ENCODE measurements at regions not wholly inside any gene's neighbourhood (a gene's known extent, or its start where the extent isn't known, plus 50 kb on each side); places are given as distances from the start of the nearest gene placed in this dataset.

DNA sequence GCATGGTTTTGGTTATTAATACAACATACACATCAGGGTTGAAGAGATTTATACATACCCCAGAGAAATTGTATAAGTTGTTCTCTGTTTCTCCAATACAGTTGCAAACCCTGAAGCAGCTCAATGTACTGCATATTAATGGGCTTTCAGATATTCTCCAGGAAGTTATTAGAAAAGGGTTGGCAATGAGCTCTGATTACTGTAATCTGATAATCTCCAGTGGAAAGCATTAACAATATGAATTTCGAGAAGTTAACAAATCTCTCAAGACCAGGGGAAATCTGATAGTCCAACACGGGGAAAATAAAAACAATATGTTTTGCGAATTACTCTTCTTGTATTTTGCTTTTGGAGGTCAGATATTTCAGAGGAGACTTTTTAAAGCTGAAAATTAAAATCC, 950.1 kb downstream of the TBL1XR1 start:
- no peaks in the 10 kb centered on the region for H3F3A ChIP-seq (replicated peaks; ENCODE audit: insufficient read depth)
- TF ChIP-seq, protein P1, sequence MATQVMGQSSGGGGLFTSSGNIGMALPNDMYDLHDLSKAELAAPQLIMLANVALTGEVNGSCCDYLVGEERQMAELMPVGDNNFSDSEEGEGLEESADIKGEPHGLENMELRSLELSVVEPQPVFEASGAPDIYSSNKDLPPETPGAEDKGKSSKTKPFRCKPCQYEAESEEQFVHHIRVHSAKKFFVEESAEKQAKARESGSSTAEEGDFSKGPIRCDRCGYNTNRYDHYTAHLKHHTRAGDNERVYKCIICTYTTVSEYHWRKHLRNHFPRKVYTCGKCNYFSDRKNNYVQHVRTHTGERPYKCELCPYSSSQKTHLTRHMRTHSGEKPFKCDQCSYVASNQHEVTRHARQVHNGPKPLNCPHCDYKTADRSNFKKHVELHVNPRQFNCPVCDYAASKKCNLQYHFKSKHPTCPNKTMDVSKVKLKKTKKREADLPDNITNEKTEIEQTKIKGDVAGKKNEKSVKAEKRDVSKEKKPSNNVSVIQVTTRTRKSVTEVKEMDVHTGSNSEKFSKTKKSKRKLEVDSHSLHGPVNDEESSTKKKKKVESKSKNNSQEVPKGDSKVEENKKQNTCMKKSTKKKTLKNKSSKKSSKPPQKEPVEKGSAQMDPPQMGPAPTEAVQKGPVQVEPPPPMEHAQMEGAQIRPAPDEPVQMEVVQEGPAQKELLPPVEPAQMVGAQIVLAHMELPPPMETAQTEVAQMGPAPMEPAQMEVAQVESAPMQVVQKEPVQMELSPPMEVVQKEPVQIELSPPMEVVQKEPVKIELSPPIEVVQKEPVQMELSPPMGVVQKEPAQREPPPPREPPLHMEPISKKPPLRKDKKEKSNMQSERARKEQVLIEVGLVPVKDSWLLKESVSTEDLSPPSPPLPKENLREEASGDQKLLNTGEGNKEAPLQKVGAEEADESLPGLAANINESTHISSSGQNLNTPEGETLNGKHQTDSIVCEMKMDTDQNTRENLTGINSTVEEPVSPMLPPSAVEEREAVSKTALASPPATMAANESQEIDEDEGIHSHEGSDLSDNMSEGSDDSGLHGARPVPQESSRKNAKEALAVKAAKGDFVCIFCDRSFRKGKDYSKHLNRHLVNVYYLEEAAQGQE (IDR thresholded peaks at IDR 0.05; ENCODE audit: low read depth, low read length) = no peak
- TF ChIP-seq RFX5 (IDR thresholded peaks at IDR 0.05; ENCODE audit: low read length) = no peak
- no peak for TF ChIP-seq MEF2A (IDR thresholded peaks at IDR 0.05; ENCODE audit: borderline replicate concordance, low read depth)
- TF ChIP-seq, protein P2, sequence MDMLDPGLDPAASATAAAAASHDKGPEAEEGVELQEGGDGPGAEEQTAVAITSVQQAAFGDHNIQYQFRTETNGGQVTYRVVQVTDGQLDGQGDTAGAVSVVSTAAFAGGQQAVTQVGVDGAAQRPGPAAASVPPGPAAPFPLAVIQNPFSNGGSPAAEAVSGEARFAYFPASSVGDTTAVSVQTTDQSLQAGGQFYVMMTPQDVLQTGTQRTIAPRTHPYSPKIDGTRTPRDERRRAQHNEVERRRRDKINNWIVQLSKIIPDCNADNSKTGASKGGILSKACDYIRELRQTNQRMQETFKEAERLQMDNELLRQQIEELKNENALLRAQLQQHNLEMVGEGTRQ (IDR thresholded peaks at IDR 0.05; ENCODE audit: borderline replicate concordance, low read depth, low read length) = no peak
- no peak for TF ChIP-seq ELF1 (IDR thresholded peaks at IDR 0.05)
- no peak for TF ChIP-seq MXI1 (IDR thresholded peaks at IDR 0.05; ENCODE audit: low read depth, low read length)
- H3K79me2 ChIP-seq (ENCODE audit: insufficient read depth) = no peaks in the 10 kb centered on the region
- DNase-seq = no peak
- CTCF ChIA-PET = interaction anchor here (0.9 kb wide), 1 partner anchor 40 kb away, joined by 3 read pairs; no protein-coding TSS in a partner anchor
- no peaks in the 10 kb centered on the region for H3K9me3 ChIP-seq
- 5% methylated on average over 3 of the region's 3 CpGs for WGBS (ENCODE audit: low lambda C conversion rate)
- no peak overlapping the region for H3K9ac ChIP-seq
- H3K36me3 ChIP-seq (replicated peaks in 1 of 2; ENCODE audit: control insufficient read depth in 1 of 2, insufficient read depth in 2 of 2, low read length in 1 of 2) = no peaks in the 10 kb centered on the region
- no peak overlapping the region for H3K27ac ChIP-seq (ENCODE audit: low read depth in 2 of 2, low read length in 1 of 2)
- H3K4me2 ChIP-seq = no peak overlapping the region
- POLR2A ChIA-PET = no interaction called here
- no peaks in the 10 kb centered on the region; a peak in 1 of 4 replicates for H3K4me1 ChIP-seq (ENCODE audit: control insufficient read depth in 1 of 2, insufficient read depth in 2 of 2, low read depth in 1 of 2, low read length in 1 of 2)
- no peaks in the 10 kb centered on the region for H3K27me3 ChIP-seq (ENCODE audit: insufficient read depth)
- no peak overlapping the region for H3K4me3 ChIP-seq (ENCODE audit: low read depth in 2 of 2, low read length in 1 of 2)
- no peaks in the 10 kb centered on the region for H3K9me2 ChIP-seq
- H4K20me1 ChIP-seq (ENCODE audit: insufficient read depth) = no peaks in the 10 kb centered on the region
- H2AFZ ChIP-seq (ENCODE audit: low read depth) = no peak overlapping the region

DNA sequence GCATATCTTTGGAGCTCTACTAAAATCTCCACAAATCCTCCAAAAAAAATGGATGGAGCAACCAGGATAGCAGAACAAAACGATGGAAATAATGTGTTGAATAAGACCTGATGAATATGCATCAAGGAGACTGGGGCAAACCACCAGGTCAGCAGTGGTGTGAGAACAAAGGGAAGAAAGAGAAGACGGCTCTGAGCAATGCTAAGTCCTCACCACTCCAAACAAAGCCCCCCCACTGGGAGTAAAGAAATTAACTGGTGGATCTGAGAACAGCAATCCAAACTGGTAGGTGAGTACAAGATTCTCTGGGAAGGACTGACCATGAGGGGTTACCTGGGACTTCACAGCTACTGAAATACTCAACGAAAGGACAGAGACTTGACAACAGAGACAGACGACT, 977.3 kb downstream of the TBL1XR1 start:
- Histone ChIP-seq H3K27me3 (ENCODE audit: insufficient read depth) (no peaks in the 10 kb centered on the region), H3K36me3 (replicated peaks in 1 of 2; ENCODE audit: control insufficient read depth in 1 of 2, insufficient read depth in 2 of 2, low read length in 1 of 2) (no peaks in the 10 kb centered on the region), H3K4me3 (ENCODE audit: low read depth in 2 of 2, low read length in 1 of 2) (no peak overlapping the region), H3K27ac (ENCODE audit: low read depth in 2 of 2, low read length in 1 of 2) (no peak overlapping the region), H4K20me1 (ENCODE audit: insufficient read depth) (no peaks in the 10 kb centered on the region), H3K4me1 (ENCODE audit: control insufficient read depth in 1 of 2, insufficient read depth in 2 of 2, low read depth in 1 of 2, low read length in 1 of 2) (no peaks in the 10 kb centered on the region), H2AFZ (ENCODE audit: low read depth) (no peak overlapping the region), H3K79me2 (ENCODE audit: insufficient read depth) (no peaks in the 10 kb centered on the region), H3F3A (replicated peaks; ENCODE audit: insufficient read depth) (no peaks in the 10 kb centered on the region), H3K4me2 (no peak overlapping the region), H3K9me3 (no peaks in the 10 kb centered on the region), H3K9ac (no peak overlapping the region), H3K9me2 (no peaks in the 10 kb centered on the region)
- WGBS (ENCODE audit: low lambda C conversion rate) = 26% methylated on average over 4 of the region's 4 CpGs
- CTCF ChIA-PET = no interaction called here
- POLR2A ChIA-PET = no interaction called here
- TF ChIP-seq FOXJ3 (CRISPR knock-in tag; IDR thresholded peaks at IDR 0.05) = no peak
- TF ChIP-seq TEAD4 (IDR thresholded peaks at IDR 0.05; ENCODE audit: borderline replicate concordance, insufficient read depth) = no peak
- TF ChIP-seq, protein P2 (IDR thresholded peaks at IDR 0.05; ENCODE audit: borderline replicate concordance, low read depth, low read length) = no peak
- no peak for TF ChIP-seq RFX5 (IDR thresholded peaks at IDR 0.05; ENCODE audit: low read length)
- DNase-seq = no peak

Data from SK-N-SH (cell line).